ENCODE measurements at regions not wholly inside any gene's neighbourhood (a gene's known extent, or its start where the extent isn't known, plus 50 kb on each side); places are given as distances from the start of the nearest gene placed in this dataset.
"Not testable (repeated sequence)": the region's sequence is repeated elsewhere in the genome, so short reads cannot be mapped to it uniquely, and the experiment has no call there.

GRCh38 chr16:88200896-88201185 is 181.9 kb upstream of the ZNF469 start:
- no peak for DNase-seq (ENCODE audit: low spot score)

GRCh38 chr16:88201611-88202010 is 181.1 kb upstream of the ZNF469 start:
- not testable (repeated sequence) for DNase-seq (ENCODE audit: low spot score)

GRCh38 chr16:88202207-88202745 is 180.5 kb upstream of the ZNF469 start:
- no peak for DNase-seq (ENCODE audit: low spot score)

- DNase-seq (ENCODE audit: low spot score), result not testable (repeated sequence)
These were observed 179.7 kb upstream of the ZNF469 start for GRCh38 chr16:88202856-88203681.

GRCh38 chr16:88204131-88205110 is 178.3 kb upstream of the ZNF469 start:
- not testable (repeated sequence) for DNase-seq (ENCODE audit: low spot score)

- DNase-seq (ENCODE audit: low spot score), result not testable (repeated sequence)
These were observed 177.3 kb upstream of the ZNF469 start for GRCh38 chr16:88205482-88205881.

- not testable (repeated sequence) for DNase-seq (ENCODE audit: low spot score)
These were observed 176.8 kb upstream of the ZNF469 start for GRCh38 chr16:88206006-88206405.

- not testable (repeated sequence) for DNase-seq (ENCODE audit: low spot score)
These were observed 176.2 kb upstream of the ZNF469 start for GRCh38 chr16:88206516-88206915.

GRCh38 chr16:88208112-88208511 is 174.6 kb upstream of the ZNF469 start:
- no peak for DNase-seq (ENCODE audit: low spot score)

- not testable (repeated sequence) for DNase-seq (ENCODE audit: low spot score)
These were observed 174.0 kb upstream of the ZNF469 start for GRCh38 chr16:88208776-88209175.

- not testable (repeated sequence) for DNase-seq (ENCODE audit: low spot score)
These were observed 173.2 kb upstream of the ZNF469 start for GRCh38 chr16:88209579-88209978.

GRCh38 chr16:88213937-88214336 is 168.8 kb upstream of the ZNF469 start:
- not testable (repeated sequence) for DNase-seq (ENCODE audit: low spot score)

GRCh38 chr16:88221001-88221761 is 161.6 kb upstream of the ZNF469 start:
- DNase-seq (ENCODE audit: low spot score), result not testable (repeated sequence)

- not testable (repeated sequence) for DNase-seq (ENCODE audit: low spot score)
These were observed 159.1 kb upstream of the ZNF469 start for GRCh38 chr16:88223696-88224095.

- not testable (repeated sequence) for DNase-seq (ENCODE audit: low spot score)
These were observed 158.4 kb upstream of the ZNF469 start for GRCh38 chr16:88224131-88224898.

GRCh38 chr16:88225640-88226230 is 157.0 kb upstream of the ZNF469 start:
- not testable (repeated sequence) for DNase-seq (ENCODE audit: low spot score)

- not testable (repeated sequence) for DNase-seq (ENCODE audit: low spot score)
These were observed 156.5 kb upstream of the ZNF469 start for GRCh38 chr16:88226302-88226701.

- not testable (repeated sequence) for DNase-seq (ENCODE audit: low spot score)
These were observed 155.6 kb upstream of the ZNF469 start for GRCh38 chr16:88227026-88227721.

GRCh38 chr16:88227722-88228482 is 154.9 kb upstream of the ZNF469 start:
- not testable (repeated sequence) for DNase-seq (ENCODE audit: low spot score)
